Brain pericyte (primary cell): ENCODE measurements at regions not wholly inside any gene's neighbourhood (a gene's known extent, or its start where the extent isn't known, plus 50 kb on each side); places are given as distances from the start of the nearest gene placed in this dataset.
A peak's percentile ranks its signal among the peaks of the same experiment; 100 is the strongest.

Experiments used
- DNase-seq: peaks from one replicate; pipeline ENCODE4 v3.0.0-alpha.2; 2012; ENCODE audit warnings: low read depth, low spot score

- DNase-seq: no peak
These were observed 177.5 kb downstream of the RBM43 start for GRCh38 chr2:151083856-151084795.

GRCh38 chr2:151078889-151079288 lies 182.8 kb downstream of the RBM43 start:
- DNase-seq: no peak

- no peak for DNase-seq
These were observed 189.8 kb downstream of the RBM43 start for GRCh38 chr2:151071906-151072305.

GRCh38 chr2:151071382-151071781 lies 190.3 kb downstream of the RBM43 start:
- DNase-seq: no peak

- no peak for DNase-seq
These were observed 191.4 kb downstream of the RBM43 start for GRCh38 chr2:151070253-151070652.

GRCh38 chr2:151067658-151068369 lies 193.8 kb downstream of the RBM43 start:
- no peak for DNase-seq

GRCh38 chr2:151063271-151063670 lies 198.4 kb downstream of the RBM43 start:
- no peak for DNase-seq

- DNase-seq: no peak
These were observed 201.4 kb downstream of the RBM43 start for GRCh38 chr2:151060287-151060686.

GRCh38 chr2:151056870-151057269 lies 204.8 kb downstream of the RBM43 start:
- no peak for DNase-seq

- DNase-seq: no peak
These were observed 208.0 kb downstream of the RBM43 start for GRCh38 chr2:151053661-151053990.

- no peak for DNase-seq
These were observed 208.6 kb downstream of the RBM43 start for GRCh38 chr2:151052850-151053660.

- DNase-seq: peak; percentile 21
These were observed 210.0 kb downstream of the RBM43 start for GRCh38 chr2:151051574-151052220.

- DNase-seq: no peak
These were observed 211.9 kb downstream of the RBM43 start for GRCh38 chr2:151049746-151050145.

GRCh38 chr2:151048331-151049054 lies 213.2 kb downstream of the RBM43 start:
- no peak for DNase-seq

GRCh38 chr2:151043484-151043883 lies 218.2 kb downstream of the RBM43 start:
- no peak for DNase-seq

GRCh38 chr2:151042964-151043363 lies 218.7 kb downstream of the RBM43 start:
- no peak for DNase-seq

GRCh38 chr2:151040039-151040438 lies 221.6 kb downstream of the RBM43 start:
- DNase-seq: no peak

- no peak for DNase-seq
These were observed 223.1 kb downstream of the RBM43 start for GRCh38 chr2:151038516-151038915.

GRCh38 chr2:151037434-151037833 lies 224.2 kb downstream of the RBM43 start:
- no peak for DNase-seq

GRCh38 chr2:151033271-151034248 lies 228.1 kb downstream of the RBM43 start:
- no peak for DNase-seq
